ENCODE measurements at regions not wholly inside any gene's neighbourhood (a gene's known extent, or its start where the extent isn't known, plus 50 kb on each side); places are given as distances from the start of the nearest gene placed in this dataset.

- TF ChIP-seq CTCF (IDR thresholded peaks at IDR 0.05) (no peak), EP300 (IDR thresholded peaks at IDR 0.05) (no peak)
Measured at GRCh38 chr3:152719264-152719663, 115.7 kb upstream of the P2RY1 start.
